Stimulated activated CD8-positive, alpha-beta memory T cell treated with anti-CD3 and anti-CD28 coated beads, Interleukin-4, amount 100 ng/mL, for 4 hours (primary cell): ENCODE measurements at regions not wholly inside any gene's neighbourhood (a gene's known extent, or its start where the extent isn't known, plus 50 kb on each side); places are given as distances from the start of the nearest gene placed in this dataset.
"Not testable (repeated sequence)": the region's sequence is repeated elsewhere in the genome, so short reads cannot be mapped to it uniquely, and the experiment has no call there.

Source experiments
- DNase-seq, 2 donors: peaks; one replicate each; pipeline ENCODE4 v3.0.0-alpha.2; 2020; ENCODE audit warnings: low read depth in 2 of 2, low spot score in 1 of 2

DNA sequence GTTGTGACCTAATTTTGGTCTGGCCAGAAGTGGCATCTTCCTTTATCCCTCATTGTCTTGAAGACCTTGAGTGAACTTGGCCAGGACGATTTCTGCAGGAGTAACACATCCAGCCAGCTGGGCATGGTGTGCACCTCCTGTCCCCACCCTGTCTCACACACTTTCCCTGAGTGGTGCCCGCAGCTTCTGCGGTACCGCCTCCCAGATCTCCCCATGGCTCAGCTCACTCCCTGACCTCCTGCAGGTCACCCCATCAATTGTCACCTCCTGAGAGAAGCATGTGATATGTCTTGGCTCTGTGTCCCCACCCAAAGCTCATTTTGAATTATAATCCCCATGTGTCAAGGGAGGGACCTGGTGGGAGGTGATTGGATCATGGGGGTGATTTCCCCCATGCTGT lies 50.2 kb upstream of the TP53I11 start:
- no peak for DNase-seq

DNA sequence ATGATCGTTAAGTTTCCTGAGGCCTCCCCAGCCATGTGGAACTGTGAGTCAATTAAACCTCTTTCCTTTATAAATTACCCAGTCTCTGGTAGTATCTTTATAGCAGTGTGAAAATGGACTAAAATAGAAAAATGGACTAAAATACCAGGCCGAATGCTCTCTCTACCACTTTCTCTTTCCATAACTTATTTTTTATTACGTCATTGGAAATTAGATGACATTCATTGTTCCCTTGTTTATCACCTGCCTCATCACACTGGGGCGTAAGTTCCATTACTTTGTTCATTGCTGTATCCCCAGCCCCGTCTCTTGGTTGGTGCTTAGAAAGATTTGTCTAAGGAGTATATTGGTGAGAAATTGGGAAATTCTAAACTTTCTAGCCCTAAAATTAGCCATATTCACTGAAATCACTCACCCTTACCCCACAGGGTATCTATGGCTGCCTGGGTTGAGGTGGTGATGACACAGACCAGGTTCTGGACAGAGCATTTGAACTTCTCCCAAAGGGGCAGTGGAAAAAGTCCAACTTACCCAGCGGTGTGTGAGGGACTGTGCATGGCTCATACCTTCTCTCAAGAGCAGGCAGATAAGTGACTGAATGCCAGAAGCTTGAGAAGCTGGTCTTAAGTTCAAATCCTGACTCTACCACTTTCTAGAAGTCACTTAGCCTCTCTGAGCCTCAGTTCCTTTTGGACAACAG lies 50.9 kb upstream of the TP53I11 start:
- no peak for DNase-seq

DNA sequence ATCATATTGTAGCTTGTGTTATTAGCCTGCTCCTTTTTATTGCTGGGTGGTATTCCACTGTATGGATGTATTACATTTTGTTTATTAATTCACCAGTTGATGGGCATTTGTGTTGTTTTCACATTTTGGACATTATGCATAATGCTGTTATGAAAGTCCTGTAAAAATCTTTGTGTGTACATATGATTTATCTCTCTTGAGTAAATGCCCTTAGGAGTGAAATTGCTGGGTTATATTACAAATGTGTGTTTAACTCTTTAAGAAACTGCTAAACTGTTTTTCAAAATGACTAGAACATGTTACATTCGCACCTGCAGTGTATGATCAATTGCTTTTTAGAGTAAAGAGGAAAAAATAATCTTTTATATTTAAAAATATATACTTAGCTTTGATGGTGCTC lies 54.4 kb upstream of the TP53I11 start:
- DNase-seq = no peak

DNA sequence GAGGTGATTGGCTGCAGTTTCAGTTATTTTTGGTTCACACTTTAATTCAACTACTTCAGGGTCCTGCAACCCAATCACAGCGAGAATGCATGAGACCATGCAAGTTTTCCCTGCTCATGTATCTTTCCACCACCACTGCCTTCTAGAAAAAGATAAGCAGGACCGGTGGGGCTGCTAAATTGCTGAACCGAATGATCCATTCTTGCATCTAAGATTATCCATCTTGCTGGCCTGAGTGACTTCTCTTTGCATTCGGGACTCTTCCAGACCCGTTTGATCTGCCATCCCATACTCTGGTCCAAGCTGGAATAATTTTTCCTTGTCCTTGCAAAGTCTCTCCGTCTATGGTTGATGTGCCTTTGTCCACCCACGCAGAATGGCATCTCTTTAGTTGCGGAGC lies 56.3 kb upstream of the TP53I11 start:
- no peak for DNase-seq

DNA sequence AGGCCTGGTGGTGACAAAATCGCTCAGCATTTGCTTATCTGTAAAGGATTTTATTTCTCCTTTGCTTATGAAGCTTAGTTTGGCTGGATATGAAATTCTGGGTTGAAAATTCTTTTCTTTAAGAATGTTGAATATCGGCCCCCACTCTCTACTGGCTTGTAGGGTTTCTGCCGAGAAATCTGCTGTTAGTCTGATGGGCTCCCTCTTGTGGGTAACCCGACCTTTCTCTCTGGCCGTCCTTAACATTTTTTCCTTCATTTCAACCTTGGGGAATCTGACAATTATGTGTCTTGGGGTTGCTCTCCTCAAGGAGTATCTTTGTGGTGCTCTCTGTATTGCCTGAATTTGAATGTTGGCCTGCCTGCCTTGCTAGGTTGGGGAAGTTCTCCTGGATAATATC lies 65.3 kb upstream of the TP53I11 start:
- DNase-seq = not testable (repeated sequence)

DNA sequence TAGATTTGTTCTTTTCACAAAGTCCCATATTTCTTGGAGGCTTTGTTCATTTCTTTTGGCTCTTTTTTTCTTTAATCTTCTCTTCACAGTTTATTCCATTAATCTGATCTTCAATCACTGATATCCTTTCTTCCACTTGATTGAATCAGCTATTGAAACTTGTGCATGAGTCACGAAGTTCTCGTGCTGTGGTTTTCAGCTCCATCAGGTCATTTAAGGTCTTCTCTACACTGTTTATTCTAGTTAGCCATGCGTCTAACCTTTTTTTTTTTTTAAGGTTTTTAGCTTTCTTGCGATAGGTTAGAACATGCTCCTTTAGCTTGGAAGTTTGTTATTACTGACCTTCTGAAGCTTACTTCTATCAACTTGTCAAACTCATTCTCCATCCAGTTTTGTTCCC lies 65.8 kb upstream of the TP53I11 start:
- DNase-seq = not testable (repeated sequence)

DNA sequence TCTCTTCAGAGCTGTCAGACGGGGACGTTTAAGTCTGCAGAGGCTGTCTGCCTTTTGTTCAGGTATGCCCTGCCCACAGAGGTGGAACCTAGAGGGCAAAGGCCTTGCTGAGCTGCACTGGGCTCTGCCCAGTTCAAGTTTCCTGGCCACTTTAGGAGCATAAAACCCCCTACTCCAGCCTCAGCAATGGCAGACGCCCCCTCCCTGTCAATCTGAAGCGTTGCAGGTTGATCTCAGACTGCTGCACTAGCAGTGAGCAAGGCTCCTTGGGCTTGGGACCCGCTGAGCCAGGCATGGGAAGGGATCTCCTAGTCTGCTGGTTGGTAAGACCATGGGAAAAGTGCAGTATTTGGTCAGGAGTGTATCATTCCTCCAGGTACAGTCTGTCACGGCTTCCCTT lies 66.6 kb upstream of the TP53I11 start:
- DNase-seq = no peak

DNA sequence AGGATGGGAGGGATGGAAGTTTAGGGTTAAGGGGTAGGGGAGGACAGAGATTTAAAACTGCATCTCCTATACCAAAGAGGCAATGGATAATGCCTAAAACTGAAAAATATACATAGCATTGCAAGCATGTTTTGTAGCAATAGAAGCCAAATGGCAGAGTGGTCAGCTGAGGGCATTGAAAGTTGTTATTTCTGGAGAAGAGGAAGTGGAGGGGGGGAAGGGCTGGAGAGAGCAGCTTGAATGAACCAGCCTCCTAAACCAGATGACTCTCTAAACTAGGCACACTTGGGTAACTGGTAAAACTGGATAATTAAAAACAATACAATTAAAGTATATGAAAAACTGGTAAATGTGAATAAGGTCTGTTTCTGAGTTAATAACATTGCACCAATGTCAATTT lies 70.3 kb upstream of the TP53I11 start:
- no peak for DNase-seq

DNA sequence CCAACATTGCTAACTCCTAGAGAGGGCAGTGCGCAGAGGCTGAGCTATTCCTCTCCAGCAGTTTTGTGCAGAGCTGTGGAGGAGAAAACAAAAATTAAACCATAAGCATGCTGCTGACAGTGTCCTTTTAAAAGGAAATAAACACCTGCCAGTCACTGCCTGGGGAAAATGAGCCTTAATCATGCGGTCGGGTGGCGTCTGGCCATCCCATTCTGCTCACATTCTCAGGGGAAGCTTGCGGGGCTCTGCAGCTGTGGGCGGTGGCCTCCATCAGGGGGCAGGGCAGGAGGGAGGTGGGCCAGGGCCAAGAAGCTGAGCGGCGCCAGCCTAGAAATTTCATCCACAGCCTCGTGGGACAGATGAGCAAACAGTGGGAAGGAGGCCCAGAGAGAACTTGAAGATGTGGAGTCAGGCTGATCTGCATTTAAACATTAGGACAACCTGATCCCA lies 71.0 kb upstream of the TP53I11 start:
- no peak for DNase-seq

DNA sequence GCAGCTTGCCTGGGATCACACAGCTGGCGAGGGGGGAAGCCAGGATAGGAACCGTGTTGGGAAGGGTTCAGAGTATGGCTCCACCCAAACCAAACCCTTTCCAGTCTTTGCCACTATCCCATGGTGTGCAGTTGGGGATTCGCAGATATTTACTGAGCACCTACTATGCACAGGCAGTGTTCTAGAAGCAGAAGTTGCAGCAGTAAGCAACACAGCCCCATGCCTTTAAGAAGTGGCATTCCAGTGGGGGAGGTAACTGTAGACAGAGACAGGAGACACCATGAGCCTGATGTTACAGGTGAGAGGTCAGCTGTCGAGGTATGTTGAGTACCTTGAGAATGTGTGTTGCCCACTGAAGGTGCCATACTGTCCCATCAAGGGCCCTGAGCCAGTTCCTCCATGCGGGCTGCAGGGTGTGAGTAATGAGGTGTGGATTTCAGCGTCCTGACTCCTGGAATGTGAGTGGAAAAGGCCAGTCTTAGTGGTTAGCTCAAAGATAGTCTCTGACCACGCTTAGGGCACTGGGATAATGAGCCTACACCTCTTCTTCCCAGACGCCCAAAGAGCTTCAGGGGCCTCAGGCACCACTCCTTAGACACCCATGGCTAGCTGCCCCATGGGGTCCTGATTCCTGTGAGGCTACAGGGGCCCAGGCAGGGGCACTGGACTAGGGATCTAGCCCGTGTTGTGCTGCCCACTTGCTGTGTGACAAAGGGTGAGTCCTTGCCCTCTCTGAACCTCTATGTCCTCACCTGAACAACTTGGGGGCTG lies 71.8 kb upstream of the TP53I11 start:
- no peak for DNase-seq

DNA sequence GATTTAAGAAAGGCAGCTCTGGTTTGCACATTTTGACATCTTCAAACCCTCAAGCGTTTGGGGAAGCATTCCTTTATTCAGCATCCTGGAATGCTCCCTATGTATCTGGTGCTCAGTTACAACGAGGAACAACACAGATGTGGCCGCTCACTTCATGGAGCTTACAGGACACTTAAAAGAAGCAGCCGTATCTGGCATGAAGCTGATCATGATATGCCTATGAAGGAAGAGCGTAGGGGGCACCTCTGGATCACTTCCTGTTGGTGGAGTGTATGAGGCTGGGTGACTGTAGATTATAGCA lies 72.3 kb upstream of the TP53I11 start:
- DNase-seq = no peak

DNA sequence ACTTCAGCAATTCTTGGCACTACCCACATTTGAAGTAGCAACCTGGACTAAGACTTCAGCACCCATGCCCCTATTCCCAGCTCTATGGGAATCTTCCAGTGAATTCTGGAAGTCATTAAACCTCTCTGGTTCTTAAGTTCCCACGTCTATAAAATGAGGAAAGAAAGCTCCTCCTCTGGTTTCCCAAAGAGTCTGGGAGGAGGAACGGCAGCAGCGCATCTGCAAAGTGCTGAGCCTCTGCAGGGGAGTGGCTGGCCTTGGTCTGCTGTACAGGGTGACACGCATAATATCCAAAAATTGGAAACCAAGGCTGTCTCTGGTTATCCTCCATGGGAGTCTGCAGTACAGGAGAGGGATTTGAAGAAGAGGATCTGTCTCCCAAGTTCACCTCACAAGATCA lies 73.6 kb upstream of the TP53I11 start:
- no peak for DNase-seq

DNA sequence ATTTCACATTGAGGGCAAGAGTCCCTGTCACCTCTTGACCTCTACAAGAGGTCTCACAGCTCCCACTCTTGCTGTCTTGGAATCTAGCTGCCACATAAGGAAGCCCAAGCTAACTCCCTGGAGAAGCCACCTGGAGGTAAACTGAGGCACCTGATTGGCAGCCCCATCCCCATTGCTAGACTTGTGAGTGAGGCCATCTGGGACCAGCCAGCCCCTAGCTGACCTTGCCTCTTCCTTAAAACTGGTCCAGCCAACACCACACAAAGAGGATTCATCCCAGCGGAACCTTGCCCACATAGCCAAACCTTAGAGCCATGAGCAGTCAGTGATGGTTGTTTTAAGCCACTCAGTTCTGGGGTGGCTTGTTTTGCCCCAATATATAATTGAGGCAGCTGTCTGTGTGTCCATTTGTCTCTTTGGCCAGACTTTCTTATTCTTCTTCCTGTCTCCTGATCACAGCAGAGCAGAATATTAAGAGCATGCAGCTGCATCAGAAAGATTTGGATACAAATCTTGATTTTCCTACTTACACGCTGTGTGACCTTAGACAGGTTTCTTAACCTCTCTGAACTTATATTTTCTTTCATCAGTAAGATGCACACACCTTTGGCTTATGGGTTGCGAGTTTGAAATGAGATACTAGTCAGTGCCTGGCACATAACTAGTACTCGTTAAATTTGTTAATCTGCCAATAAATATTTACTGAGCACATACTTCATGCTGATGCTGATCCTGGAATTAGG lies 74.3 kb upstream of the TP53I11 start:
- DNase-seq = no peak

DNA sequence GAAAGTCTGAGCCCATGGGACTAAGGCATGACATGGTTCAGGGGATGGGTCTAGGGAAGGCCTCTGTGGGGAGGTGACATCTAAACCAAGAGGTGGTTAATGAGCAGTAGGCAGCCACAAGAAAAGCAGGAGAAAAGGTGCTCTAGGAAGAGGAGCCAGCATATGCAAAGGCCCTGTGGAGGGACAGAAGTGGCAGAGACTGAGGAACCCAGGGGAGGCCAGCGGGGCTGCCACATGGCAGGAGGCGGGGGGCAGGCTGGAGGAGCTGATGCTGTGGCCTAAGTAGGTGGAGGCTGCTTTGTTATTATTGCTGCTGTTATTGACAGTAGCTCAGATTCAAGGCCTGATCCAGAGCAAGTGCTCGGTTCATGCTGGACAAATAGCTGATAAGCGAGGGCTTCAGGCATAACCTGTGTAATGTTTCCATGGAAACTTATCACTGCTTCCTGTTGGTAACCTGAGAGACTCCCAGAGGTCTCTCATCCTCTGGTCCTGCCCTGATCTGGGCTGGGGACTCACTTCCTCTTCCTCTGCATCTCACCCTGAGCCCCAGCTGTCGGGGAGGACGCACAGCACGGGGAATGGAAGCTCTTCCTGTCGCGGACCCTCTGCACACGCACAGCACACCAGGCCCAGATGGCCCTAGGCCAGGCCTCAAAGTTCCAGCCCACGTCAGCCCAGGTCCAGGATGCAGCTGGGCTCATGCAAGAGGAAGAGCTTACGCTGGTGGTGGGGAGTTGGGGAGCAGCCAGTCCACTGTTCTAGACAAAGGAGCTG lies 75.2 kb upstream of the TP53I11 start:
- no peak for DNase-seq

DNA sequence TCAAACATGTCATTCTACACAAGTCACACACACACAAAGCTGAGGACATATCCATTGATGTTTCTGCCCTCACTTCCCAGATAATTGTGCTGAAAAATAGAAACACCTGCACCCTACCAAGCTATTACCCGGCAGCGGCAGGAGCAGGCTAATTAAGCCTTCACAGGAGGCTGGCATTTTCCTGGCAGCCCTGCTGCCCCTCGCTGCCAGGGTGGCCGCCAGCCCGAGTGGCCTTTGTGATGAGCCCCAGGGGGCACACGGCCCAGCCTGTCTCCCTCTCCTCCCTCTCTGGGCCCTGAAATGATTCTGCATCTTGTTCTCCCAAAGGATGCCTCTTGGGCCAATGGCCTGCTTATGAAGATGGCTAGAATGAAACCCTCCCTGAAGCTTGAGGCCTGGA lies 76.2 kb upstream of the TP53I11 start:
- no peak for DNase-seq

DNA sequence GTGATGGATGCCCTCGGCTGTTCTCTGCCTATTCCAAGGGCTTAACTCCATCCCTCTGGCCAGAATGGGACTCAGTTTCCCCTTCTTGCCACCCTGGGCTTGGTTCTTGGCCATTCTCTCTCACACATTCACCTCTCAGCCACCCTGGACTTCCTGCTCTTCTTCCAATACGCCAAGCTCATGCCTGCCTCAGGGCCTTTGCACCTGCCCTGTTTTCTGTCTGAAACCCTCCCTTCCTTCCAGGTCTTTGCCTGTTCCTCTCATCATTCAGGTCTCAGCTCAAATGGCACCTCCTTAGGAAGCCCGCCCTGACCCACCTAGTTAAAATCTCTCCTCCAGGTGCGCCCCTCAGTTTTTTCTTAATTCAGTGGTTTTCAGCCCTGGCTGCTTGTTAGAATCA lies 76.6 kb upstream of the TP53I11 start:
- DNase-seq = no peak

DNA sequence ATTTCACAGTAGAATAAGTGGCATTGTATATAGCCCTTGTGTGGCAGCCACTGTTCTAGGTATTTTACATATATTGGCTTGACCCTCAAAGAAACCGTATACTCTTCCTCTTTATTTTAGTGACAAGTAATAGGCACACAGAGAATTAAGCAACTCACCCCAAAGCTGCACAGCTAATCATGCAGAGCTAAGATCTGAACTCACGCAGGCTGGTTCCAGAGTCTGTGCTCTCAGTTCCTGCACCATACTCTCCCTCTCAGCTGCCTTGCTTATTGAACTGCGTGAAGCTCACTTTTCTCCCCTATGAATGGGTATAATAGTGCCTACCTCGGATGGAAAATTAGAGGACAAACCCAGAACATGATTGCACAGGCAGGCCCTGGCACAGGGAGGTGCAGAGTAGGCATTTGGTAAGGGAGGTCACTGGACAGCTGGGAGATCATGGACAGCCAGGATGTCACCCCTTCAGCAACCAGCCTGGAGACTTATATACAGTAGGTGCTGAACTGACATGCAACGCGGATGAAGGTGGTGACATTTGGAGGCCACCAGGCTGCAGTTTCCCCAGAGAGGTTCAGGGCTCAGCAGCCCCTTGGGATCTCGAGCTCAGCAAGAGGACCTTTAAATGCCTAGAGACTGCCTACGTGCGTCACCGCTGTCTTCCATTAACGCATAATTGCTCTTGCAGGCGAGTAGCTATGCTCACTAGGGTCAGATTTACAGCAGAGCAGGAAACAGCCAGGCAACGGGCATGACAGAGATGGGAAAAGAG lies 78.4 kb upstream of the TP53I11 start:
- no peak for DNase-seq

DNA sequence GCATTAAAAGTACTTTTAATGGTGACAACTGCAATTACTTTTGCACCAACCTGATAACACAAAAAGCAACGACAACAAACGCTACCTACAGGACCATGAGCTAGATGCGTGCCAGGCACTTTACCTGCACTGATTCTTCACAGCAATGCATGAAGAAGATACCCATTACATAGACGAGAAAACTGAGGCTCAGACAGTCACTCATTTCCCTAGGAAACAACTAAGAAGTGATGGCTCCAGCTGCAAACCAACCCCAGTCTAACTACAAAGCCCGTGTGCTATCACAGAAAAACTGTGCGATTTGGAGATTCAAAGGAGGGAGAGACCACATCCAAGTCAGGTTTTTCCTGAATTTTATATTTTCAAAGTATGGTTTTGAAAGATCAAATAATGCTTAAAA lies 80.1 kb upstream of the TP53I11 start:
- DNase-seq = no peak

DNA sequence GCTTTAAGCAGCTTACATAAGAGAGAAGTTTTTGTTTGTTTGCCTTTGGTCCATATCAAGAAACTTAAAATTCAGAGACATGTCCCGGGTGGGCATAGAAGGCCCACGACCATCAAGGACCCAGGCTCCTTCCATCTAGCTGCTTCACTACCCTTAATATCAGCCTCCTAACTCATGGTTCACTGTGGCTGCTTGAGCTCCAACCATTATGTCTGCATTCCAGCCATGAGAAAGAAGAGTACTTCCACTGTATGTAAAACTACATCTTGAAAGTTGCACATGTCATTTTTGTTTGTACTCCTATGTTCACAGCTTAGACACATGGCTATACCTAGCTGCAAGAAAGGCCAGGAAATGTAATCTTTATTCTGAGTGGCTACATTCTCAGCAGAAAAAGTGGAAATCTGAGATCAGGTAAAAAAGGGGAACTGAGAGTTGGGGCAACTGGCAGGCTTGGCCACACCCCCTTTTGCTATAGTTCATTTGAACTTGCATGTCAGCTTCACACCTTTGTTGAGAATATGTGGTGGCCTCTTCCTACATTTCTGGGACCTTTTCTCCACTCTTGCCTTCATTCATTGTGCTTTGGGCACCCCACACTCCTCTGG lies 81.3 kb upstream of the TP53I11 start:
- no peak for DNase-seq

DNA sequence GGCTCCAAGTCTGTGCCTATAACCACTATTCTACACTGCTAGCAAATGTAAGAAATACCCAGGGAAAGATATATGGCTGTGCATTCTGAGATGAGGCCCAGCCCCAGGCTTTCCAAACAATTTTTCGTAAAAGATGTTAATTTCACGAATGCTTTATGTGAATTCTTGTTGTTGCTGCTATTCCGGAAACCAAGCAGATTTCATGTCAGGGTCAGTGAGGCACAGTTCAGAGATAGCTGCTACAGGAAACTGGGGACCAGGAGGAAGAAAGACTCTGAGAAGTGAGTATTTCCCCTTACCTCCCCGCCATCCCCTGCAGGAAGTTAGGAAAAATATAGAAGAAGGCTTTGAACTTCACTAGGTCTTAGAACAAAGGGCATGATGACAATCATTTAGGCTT lies 84.7 kb upstream of the TP53I11 start:
- DNase-seq = no peak
